ENCODE measurements at regions not wholly inside any gene's neighbourhood (a gene's known extent, or its start where the extent isn't known, plus 50 kb on each side); places are given as distances from the start of the nearest gene placed in this dataset.
"Not testable (repeated sequence)": the region's sequence is repeated elsewhere in the genome, so short reads cannot be mapped to it uniquely, and the experiment has no call there.

DNA sequence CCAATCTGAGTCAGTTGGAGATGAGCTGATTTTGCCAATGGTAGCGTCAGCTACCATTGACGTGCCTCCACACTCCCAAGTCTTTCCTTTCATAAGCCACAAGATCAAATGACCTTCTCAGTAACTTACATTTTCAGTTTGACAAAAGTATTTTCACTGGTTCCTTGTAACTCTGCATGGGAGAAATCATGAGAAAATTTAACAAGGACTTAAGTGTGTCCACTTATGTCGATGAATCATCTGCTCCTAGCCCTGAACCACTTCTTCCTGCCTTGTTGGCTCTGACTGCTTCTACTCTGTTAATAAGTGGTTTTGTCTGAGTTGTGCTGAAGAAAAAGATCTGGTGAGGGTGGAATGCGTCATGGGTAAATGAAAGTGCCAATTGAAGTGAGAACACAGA is 101.2 kb downstream of the NFKBIZ start:
- peak in 1 of 2 donors; percentile 5 for DNase-seq (ENCODE audit: low read depth in 2 of 2)

DNA sequence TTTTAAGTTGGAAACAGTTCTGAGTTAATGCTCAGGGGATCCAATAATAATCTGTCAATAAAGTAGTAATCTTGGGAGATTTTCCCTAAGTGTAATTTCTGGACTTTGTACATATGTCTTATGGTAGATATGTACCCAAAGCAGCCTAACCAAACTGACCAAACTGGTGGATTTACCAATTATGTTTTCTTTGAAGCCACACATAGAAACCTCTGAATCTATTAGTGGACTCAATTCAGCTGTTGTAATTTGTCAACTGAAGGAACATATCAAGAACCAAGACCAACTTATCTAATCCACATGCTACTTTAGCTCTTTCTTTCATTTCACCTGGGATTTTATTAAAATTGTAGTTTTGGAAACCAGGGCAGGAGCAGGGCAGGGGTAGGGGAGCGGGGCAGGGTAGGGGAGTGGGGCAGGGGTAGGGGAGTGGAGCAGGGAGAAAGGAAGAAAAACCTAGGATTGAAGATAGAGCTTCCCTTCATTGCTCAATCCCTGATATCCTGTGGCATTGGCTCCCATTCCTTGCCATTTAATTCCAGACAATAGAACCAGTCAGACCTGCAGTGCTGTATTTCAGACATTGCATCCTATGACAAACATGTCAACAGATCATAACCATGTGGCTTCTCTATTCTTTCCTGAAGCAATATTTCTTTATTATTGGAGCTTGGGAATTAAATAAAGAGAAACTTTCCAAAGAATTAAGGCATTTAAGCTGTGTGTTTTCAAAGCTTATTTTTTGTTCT is 101.8 kb downstream of the NFKBIZ start:
- no peak for DNase-seq (ENCODE audit: low read depth in 2 of 2)

DNA sequence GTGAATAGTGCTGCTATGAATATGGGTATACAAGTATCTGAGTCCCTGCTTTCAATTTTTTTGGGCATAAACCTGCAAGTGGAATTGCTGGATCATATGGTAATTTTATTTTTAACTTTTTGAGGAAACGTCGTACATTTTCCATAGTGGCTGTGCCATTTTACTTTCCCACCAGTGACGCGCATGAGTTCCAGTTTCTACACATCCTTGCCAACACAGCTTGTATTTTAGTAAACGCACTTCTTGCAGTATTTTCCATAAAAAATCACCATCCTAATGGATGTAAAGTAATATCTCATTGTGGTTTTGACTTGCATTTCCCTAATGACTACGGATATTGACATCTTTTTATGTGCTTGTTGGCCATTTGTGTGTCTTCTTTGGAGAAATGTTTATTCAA is 105.0 kb downstream of the NFKBIZ start:
- DNase-seq (ENCODE audit: low read depth in 2 of 2) = no peak

DNA sequence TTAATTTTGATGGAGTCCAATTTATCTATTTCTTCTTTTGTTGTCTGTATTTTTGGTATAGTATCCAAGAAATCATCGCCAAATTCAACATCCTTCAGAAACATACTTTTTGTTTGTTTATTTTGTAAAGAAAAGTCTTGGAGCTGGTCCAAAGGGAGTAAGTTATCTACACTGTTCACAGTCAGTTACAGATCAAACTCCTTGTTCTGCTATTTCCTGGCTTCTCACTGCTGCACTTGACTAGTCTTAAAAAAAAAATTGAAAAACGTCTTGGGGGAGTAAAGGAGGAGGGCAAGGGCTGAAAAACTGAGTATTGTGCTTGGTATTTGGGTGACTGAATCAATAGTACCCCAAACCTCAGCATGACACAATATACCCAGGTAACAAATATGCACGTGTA is 105.6 kb downstream of the NFKBIZ start:
- no peak for DNase-seq (ENCODE audit: low read depth in 2 of 2)

- no peak for DNase-seq (ENCODE audit: low read depth in 2 of 2)
Observed at GRCh38 chr3:101962055-101962454, 112.7 kb downstream of the NFKBIZ start.

DNA sequence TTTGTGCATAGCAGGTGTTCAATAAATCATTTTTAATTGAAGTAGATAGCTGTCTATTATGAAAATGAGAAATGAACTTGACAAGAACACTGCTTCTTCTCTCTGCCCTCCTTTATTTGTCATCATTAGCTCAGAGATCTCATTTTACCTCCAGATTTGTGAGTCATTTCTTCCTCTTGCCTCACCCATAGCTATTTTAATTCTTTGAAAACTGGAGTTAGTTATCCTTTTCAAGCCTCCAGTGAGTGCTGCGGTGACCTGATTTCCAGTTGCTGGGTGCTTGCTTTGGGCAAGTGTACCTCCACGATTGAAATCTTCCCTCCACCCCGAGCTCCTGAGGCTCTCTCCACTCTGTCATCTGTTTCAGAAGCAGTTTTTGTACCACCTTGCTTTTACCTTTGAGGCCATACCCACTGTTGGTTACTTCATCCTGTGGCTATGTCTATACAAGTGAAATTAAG is 114.6 kb downstream of the NFKBIZ start:
- DNase-seq (ENCODE audit: low read depth in 2 of 2) = peak in 1 of 2 donors; percentile 12

- no peak for DNase-seq (ENCODE audit: low read depth in 2 of 2)
Observed at GRCh38 chr3:101964861-101965260, 115.5 kb downstream of the NFKBIZ start.

DNA sequence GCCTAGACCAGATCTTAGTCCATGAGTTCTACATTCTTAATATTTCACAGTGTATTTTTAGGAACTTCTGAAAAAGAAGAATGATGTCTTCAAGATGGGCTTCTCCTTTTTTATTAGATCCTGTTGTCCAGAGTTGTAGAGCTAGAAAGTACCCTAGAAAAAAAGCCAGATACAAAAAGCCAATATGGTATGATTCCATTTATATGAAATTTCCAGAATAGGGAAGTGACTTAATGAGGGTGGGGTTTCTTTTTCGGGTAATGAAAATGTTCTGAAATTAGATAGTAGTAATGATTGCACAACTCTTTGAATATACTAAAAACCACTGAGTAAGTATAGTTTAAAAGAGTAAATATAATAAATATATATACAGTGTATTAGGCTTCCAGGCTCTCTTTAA is 116.9 kb downstream of the NFKBIZ start:
- DNase-seq (ENCODE audit: low read depth in 2 of 2) = no peak

DNA sequence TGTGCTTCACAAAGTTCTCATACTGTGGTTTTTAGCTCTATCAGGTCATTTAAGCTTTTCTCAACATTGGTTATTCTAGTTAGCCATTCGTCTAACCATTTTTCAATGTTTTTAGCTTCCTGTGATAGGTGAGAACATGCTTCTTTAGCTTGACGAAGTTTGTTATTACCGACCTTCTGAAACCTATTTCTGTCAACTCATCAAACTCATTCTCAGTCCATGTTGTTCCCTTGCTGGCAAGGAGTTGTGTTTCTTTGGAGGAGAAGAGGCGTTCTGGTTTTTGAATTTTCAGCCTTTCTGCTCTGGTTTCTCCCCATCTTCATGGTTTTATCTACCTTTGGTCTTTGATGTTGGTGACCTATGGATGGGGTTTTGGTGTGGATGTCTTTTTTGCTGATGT is 120.9 kb downstream of the NFKBIZ start:
- no peak for DNase-seq (ENCODE audit: low read depth in 2 of 2)

DNA sequence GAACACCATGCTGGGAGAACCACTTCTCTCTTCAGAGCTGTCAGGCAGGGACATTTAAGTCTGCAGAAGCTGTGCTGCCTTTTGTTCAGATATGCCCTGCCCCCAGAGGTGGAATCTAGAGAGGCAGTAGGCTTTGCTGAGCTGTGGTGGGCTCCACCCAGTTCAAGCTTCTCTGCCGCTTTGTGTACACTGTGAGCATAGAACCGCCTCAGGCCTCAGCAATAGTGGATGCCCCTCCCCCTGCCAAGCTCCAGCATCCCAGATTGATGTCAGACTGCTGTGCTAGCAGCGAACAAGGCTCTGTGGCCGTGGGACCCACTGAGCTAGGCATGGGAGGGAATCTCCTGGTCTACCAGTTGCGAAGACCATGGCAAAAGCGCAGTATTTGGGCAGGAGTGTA is 121.6 kb downstream of the NFKBIZ start:
- no peak for DNase-seq (ENCODE audit: low read depth in 2 of 2)

GRCh38 chr3:101972430-101973162 is 123.3 kb downstream of the NFKBIZ start:
- no peak for DNase-seq (ENCODE audit: low read depth in 2 of 2)

- no peak for DNase-seq (ENCODE audit: low read depth in 2 of 2)
Observed at GRCh38 chr3:101973163-101973505, 123.8 kb downstream of the NFKBIZ start.

- DNase-seq (ENCODE audit: low read depth in 2 of 2) = not testable (repeated sequence)
Observed at GRCh38 chr3:101975415-101975814, 126.1 kb downstream of the NFKBIZ start.

GRCh38 chr3:101976473-101976872 is 127.2 kb downstream of the NFKBIZ start:
- DNase-seq (ENCODE audit: low read depth in 2 of 2) = no peak

- DNase-seq (ENCODE audit: low read depth in 2 of 2) = no peak
Observed at GRCh38 chr3:101978348-101978747, 129.0 kb downstream of the NFKBIZ start.

- DNase-seq (ENCODE audit: low read depth in 2 of 2) = no peak
Observed at GRCh38 chr3:101979033-101979432, 129.7 kb downstream of the NFKBIZ start.

DNA sequence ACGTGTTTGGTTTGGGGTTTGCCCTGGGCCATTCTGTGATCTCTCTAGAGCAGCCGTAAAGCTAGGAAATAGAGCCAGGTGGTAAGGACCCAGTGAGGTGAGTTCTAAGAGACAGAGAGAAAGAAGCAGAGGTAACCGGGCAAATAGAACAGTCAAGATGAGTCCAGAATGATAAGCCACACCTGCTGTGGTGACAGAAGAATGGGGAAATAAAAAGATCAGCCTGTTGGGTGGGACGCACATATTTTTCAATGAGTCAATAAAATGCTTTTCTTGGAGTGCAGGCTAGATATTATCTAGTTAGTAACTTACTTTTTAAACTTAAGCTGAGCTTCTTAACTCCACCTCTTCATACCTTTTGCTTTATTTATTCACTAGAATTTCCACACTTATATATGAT is 135.0 kb downstream of the NFKBIZ start:
- no peak for DNase-seq (ENCODE audit: low read depth in 2 of 2)

GRCh38 chr3:101988596-101988995 is 139.3 kb downstream of the NFKBIZ start:
- DNase-seq (ENCODE audit: low read depth in 2 of 2) = peak in 1 of 2 donors; percentile 10

DNA sequence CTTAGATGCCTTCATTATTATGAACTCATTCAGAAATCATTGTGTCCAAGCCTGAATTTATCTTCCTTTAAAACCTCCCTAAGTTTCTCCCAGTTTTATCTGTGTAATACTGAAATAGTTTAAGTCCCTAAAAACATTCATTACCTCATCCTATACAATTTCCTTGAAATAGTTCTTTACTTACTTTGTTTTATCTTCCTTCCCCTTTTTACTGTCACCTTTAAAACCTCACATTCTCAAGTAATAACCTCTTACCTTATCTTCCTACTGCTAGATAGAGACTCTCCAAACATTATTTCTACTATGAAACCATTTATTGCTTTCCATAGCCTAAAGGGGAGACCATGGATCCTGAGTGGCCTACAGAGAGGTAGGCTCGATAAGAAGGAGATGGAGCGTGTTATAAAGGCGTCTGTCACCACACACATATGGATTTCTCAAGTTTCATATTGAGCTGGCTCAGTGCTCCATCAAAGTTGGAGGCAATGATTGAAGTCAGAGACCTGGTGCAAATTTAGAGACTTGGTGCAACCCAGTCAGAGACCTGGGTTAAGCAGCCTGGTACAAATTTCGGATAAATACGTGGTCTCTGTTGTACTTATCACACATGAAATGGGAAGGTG is 140.4 kb downstream of the NFKBIZ start:
- no peak for DNase-seq (ENCODE audit: low read depth in 2 of 2)

DNA sequence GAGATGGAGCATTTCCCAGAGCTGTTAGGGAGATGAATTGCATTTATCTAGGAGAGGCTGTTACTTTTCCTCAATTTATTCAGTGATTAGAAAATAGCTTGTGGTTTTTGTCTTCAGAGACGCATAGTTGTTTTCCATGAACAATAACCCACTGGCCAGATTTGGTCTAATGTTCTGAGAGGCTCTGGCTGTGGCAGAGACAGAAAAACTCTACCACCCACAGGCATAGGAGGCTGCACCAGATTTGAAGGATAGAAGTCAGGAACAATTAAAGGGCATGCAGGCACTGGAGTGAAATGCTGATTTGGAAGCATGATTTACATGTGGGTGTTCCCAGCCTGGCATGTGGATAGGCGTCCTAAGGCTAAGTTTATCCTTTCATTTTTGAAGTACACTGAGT is 143.5 kb downstream of the NFKBIZ start:
- no peak for DNase-seq (ENCODE audit: low read depth in 2 of 2)

DNA sequence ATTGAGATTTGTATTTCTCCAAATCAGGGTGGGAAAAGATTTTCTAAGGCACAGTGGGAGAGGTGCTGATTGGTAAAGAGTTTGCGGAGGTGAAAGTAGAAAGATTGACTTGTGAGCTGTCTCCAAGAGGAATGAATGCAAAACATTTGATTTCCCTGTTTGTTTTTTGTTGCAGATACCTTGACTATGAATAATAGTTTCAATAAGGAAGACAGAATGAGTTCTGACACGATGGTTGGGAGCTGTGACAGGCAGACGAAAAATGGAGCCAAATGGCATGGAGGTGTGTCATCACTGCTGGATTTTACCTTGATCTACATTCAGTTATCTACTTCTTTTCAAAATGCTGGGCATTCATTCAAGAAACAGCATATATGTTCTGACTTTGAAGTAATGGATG is 145.1 kb downstream of the NFKBIZ start:
- DNase-seq (ENCODE audit: low read depth in 2 of 2) = no peak

GRCh38 chr3:101995371-101996046 is 146.2 kb downstream of the NFKBIZ start:
- no peak for DNase-seq (ENCODE audit: low read depth in 2 of 2)

All from stimulated activated CD4-positive, alpha-beta T cell treated with anti-CD3 and anti-CD28 coated beads, Interleukin-15, amount 100 ng/mL, for 48 hours (primary cell).